OCI-LY3 (cell line): ENCODE measurements at regions not wholly inside any gene's neighbourhood (a gene's known extent, or its start where the extent isn't known, plus 50 kb on each side); places are given as distances from the start of the nearest gene placed in this dataset.

Experiments
- EZH2phosphoT487 ChIP-seq: fragments of 200-600 bp; shearing (Covaris generic); IDR thresholded peaks from 2 replicates; pipeline ENCODE4 v1.6.1; 2018; ENCODE audit warnings: antibody characterized with exemption, mixed run types, low read depth
- TF ChIP-seq, protein P1 (sequence below): fragments of 200-600, 300-600 bp; sonication (generic); IDR thresholded peaks from 2 replicates; pipeline ENCODE4 v1.5.1; 2014; ENCODE audit warnings: antibody characterized with exemption, low read length, low read depth

DNA sequence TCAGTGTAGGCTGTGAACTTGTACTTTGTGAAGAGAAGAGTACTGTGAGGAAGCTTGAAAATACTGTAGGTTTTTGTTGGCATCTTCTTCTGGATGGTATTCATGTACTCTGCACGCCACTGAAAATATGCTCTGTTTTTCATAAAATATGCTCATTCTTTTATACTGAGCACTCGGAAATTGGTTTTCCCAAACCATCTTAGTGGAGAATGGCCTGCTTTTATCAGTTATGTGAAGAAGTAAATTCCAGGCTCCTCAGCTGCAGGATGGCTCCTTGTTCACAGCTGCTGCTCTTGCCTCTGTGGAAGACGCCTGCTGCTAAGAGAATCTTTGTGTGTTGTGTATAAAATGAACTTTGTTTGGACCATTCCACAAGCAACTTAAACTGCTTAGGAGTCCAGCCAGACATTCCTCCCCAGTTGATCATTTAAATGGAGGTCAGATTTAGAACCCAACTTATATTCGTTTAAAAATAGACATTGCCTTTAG, 443.5 kb upstream of the RGS6 start:
- TF ChIP-seq, protein P1, sequence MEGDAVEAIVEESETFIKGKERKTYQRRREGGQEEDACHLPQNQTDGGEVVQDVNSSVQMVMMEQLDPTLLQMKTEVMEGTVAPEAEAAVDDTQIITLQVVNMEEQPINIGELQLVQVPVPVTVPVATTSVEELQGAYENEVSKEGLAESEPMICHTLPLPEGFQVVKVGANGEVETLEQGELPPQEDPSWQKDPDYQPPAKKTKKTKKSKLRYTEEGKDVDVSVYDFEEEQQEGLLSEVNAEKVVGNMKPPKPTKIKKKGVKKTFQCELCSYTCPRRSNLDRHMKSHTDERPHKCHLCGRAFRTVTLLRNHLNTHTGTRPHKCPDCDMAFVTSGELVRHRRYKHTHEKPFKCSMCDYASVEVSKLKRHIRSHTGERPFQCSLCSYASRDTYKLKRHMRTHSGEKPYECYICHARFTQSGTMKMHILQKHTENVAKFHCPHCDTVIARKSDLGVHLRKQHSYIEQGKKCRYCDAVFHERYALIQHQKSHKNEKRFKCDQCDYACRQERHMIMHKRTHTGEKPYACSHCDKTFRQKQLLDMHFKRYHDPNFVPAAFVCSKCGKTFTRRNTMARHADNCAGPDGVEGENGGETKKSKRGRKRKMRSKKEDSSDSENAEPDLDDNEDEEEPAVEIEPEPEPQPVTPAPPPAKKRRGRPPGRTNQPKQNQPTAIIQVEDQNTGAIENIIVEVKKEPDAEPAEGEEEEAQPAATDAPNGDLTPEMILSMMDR: no peak
- TF ChIP-seq EZH2phosphoT487: no peak
